Activated CD4-positive, alpha-beta T cell treated with anti-CD3 and anti-CD28 coated beads for 48 hours (primary cell): ENCODE measurements at regions not wholly inside any gene's neighbourhood (a gene's known extent, or its start where the extent isn't known, plus 50 kb on each side); places are given as distances from the start of the nearest gene placed in this dataset.
"Not testable (repeated sequence)": the region's sequence is repeated elsewhere in the genome, so short reads cannot be mapped to it uniquely, and the experiment has no call there.

ENCODE experiments used
- DNase-seq: peaks from one replicate; pipeline ENCODE4 v3.0.0-alpha.2; 2020

DNA sequence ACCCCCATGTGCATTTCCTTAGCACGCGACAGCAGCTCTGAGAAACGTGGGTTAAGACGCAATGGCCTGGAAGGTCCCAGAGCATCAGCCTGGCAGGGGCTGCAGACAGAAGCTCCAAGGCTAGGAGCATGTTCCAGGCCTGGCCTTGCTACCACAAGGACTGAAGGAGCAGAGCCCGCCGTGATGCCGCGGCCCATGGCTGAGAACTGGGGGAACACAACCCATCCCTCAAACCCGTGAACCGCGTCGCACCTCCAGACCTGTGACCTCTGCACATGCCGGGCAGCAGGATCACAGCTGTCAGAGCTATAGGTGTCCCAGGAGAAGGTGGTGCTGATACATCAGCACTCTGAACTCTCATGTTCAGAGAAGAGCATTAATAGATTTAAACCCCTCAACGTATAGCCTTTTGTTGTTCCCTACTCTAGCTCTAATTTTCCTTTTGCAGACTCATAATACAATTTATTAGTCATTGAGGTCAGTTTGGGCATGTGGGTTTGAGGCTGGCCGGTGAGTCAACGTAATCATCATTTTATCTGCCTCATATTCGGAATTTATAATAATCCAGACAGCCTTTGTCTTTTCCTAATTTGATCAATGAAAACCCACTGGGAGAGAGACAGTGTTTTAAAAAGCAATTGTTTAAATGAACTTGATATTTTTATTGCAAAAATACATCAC lies 222.5 kb upstream of the TCERG1L start:
- no peak for DNase-seq

DNA sequence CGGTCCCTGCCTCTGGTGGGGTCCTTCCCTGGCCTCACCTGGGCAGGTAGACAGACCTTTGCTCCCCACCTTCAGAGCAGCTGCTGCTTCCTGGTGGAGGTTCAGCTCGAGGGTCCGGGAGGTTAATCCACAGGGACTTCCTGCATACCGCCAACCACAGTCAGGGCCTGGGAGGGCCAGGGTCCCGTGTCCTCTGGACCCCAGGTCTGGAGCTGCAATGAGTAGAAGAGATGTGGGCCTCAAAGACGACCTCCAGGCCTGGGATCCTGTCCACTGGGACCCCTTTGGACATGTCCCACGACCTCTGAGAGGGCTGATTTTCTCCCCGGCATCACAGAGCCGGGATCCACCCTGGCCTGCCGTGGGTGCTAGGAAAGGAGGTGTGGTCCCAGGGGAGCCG lies 223.3 kb upstream of the TCERG1L start:
- no peak for DNase-seq

DNA sequence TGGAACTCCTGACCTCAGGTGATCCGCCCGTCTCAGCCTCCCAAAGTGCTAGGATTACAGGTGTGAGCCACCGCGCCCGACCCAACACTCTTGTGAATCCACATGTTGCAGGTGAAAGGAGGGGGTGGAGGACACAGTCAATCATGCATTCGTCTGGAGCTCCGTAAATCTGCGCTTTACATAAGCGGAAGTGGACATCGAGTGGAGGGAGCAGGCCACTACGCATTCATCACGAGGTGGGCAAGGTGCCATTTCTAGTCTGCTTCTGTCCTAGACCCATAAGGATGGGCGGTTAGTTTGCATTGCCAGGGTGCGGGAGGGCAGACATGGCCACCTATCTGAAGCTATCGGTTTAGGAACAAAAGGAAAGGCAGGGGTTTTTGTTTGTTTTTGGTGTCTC lies 225.2 kb upstream of the TCERG1L start:
- no peak for DNase-seq

DNA sequence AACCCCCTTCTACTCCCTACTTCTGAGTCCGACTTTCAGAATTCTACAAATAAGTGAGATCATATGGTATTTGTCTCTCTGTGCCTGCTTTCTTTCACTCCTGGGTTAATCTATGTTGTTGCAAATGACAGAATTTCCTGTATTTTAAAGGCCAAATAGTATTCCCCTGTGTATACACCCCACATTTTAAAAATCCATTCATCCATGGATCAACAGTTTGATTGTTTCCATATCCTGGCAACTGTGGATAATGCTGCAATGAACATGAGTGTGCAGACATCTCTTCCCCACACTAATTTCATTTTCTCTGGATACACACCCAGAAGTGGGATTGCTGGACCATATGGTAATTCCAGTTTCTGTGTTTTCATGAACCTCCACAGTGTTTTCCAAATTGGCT lies 225.8 kb upstream of the TCERG1L start:
- DNase-seq, result no peak

DNA sequence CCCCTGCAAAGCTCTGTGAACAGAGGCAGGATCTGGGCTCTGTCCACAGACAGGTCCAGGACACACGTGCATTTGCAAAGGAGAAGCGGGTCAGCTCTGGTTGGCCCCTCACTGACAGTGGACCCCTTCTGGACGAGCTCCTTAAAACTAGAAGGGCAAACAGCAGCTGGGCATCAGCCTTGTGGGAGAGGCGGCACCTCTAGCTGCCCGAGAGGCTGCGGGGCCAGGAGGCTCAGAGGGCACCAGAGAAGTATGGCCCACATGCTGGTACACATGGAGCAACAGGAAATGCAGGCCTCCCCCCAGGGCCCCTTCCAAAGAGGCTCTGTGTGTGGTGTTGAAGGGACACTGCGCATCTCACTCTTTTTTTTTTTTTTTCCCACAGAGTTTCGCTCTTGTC lies 233.0 kb upstream of the TCERG1L start:
- no peak for DNase-seq

DNA sequence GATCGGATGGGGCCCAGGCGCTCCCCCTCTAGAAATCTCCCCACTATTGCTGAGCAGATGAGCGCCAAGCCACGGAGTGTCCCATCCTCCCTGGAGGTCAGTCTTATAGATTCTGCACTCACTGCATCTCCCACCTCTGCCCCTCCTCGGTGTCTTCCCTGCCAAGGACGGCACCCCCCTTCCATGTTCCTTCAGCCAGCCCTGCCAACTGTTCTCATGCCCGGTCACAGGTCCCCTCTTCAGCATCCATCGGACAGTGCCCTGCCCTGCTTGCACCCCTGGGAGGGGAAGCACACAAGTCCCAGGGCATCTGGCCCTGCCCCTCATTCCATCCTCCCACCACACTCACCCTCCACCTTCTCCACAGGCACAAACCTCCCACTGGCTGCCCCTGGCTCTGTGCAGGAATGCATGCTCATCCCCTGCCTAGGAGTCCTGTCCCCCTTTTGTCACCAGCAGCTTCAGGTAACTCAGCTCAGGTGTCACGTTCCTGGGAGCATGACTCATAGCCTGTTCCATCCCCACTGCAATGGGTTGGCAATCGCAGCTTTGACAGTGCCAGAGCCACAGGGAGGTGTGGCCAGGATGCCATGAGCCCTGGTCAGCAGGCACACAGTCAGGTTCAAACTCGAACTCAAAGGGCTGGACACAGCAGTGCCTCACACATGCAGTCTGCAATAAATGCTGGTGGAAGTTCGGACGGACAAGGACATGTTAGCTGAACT lies 234.7 kb upstream of the TCERG1L start:
- no peak for DNase-seq

DNA sequence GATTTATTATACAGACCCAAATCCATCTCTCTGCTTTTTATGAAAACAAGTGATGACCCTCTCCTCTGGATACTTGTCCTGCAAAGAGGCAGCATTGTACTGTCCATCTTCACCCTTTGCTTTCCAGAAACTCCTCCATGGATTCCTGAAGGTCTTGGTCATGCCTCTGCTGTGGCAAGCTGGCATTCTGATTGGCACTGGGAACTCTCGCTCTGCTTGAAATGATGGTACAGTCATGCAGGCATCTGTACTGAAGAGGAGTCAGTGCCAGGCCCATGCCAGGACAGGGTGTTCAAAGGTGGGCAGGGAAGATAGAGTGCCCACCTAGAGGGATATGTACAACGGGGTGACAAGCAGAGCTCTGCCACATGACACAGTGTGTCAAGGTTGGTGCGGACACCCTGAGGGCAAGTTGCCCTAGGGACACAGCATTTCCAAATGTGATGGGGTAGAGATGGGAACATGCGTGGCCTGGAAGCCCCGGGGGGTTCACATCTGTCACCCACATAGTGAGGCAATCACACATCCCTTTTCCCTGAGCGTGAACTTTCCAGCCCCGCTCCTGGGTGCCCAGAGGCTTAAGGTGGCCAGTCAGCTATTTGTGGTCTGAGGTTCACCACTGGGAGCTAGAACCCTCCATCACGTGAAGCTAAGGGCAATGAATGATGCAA lies 235.7 kb upstream of the TCERG1L start:
- DNase-seq, result no peak

DNA sequence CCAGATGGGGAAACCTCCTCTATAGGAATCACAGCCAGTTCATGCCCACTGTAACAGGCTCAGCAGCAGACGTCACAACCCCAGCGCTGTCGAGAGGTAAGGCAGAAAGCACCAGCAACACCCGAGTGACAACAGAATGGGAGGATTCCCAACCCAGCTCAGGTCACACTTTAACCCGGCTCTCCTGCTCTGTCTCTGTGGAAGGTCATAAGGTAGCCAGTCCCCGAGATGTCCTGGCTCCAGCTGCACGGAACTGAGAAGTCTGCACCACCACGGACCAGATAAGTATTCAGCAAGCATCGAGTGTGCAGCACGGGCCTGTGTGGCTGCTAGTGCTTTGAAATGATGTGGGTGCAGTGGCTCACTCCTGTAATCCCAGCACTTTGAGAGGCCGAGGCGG lies 236.7 kb upstream of the TCERG1L start:
- no peak for DNase-seq

DNA sequence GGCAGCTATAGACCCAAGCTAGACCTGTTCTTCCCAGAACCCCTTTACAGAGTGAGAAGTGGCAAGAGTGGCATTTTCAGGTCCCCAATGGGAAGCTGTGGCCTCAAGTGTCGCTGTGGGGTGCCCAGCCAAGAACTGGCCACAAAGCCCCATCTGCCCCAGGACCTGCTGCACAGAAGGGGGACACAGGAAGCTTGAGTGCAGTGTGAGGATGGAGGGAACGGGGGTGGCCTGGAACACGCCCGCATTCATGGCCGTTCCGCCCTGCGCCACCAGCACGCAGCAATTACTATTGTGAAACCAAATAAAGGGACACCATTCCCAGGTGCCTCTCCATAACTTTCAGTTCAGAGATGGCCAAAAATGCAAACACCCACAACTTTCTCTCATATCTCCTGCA lies 237.6 kb upstream of the TCERG1L start:
- DNase-seq, result no peak

DNA sequence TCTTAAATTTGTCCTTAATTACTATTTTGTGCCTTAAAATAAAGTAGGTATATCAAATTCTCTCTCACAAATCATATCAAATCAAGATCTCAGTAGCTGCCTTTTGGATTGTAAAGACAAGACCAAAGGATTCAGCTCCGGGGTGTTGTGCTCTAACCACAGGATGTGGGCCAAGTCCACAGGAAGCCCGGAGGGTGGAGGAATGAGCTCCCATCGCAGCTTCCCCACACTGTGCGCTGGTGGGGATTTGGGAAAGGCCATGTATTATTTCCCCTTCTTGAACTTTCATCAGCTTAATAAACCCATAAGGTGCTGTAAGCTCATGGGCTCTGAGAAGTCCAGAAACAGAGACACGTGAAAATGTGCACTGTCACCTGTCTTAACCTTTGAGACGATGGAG lies 241.6 kb upstream of the TCERG1L start:
- no peak for DNase-seq

DNA sequence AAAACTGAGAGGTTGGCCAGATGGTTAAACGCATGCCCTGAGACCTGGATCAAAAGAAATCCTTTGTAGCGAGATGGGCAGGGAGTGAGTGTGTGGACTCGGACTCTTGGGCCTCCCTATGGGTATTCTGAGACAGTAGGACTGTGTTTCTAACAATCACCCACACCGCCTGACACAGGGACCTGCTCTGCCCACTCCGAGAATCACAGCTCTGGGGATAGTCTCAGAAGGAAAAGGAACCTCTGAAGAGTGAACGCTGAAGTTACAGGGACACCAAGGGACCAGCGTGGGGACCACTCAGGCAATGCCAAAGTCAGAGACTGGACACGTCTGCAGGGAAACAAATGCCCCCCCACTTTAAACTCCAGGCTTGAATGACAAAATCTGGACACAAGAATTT lies 242.1 kb upstream of the TCERG1L start:
- DNase-seq, result no peak

DNA sequence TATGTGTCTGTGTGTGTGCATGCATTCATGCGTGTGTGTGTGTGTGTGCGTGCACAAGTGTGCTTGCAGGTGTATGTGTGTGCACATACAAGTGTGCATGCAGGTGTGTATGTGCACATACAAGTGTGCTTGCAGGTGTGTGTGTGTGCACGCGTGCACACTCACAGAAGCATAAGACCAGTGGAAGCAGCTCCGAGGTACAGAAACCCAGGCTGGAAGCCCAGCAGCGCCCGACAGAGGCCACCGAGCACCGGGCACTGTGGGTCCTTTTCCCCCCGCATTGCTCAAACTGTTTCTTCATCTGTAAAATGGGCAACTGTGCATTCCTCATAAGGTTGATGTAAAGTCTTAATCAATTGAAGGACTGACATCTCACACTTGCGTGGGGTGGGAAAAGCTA lies 243.3 kb upstream of the TCERG1L start:
- DNase-seq, result no peak

DNA sequence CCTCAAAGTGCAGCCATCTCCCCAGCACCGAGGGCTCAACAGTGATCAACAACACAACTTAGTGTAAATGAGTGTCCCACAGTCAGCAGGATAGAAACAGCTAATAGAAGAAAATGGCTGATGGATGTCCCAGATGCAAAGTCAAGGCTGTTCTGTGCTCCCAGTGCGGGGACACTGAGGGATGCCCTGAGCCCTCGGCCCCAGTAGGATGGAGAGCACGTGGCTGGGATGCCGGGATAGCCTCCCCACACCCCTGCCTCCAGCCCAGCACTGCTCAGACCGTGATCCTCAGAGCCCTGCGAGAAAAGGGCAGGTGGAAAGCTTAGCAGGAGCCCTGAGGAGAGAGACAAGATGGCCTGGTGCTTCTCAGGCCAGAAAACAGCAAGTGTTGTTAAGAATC lies 243.9 kb upstream of the TCERG1L start:
- no peak for DNase-seq

DNA sequence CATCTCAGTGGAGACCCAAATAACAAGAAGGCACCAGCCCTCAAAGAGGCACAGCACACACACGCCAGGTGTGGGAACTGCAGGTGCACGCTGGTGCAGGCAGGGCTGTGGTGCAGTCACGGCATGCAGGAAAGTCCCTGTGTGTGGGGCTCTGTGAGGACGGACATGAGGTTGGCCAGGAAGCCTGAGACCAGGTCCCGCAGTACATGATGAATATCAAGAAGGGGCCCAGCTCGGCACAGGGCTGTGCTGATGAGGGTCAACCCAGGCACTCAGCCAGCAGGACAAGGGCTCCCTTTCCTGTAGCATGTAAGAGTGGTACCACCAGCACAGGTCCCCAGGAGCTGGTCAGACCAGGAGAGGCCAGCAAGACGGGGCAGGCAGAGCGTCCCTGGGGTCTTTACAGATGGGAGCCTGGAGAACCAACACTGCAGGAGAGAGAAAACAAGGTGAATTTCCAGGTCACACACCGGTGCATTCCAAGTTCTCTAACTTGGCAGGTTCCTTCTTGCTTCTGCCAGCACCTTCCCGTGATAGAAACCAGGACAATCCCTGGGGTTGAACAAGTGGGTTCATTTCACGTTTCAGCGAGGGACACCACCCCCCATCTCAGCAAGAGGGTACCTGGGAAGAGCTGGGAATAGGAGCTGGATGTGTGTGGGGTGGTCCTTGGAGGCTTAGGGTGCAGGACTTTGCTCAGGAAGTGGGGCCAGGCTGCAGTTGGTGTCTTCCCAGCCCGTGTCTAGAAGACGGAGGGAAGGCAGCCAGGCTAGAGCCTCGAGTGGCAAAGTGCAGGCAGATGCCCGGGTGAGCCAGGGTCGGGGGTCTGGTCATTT lies 244.8 kb upstream of the TCERG1L start:
- DNase-seq, result no peak

DNA sequence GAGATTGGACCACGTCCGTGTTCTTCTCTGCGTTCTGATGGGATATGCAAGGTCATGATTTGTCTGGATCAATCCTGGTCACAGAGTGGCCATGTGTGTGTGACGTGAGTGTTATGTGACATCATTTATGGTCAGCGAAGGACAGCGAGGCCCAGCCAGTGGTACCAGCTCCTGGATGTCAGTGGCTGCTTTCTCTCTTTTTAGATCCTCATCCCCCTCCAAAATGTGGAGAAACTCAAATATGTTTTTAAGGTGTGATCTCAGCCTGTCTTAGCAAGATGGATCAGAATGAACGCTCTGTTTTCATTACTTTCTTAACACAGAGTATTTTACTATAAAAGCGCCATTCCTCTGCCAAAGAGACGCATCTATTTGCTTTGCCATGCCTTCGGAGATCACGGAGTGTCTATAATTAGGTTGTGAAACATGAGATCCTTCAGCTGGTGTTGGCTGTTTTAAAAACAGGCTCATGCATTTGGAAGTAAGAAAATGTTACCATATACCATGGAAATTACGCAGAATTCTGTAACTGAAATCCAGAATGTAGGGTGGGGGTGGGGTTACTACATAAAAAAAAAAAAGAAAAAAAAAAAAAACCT lies 245.5 kb upstream of the TCERG1L start:
- no peak for DNase-seq

DNA sequence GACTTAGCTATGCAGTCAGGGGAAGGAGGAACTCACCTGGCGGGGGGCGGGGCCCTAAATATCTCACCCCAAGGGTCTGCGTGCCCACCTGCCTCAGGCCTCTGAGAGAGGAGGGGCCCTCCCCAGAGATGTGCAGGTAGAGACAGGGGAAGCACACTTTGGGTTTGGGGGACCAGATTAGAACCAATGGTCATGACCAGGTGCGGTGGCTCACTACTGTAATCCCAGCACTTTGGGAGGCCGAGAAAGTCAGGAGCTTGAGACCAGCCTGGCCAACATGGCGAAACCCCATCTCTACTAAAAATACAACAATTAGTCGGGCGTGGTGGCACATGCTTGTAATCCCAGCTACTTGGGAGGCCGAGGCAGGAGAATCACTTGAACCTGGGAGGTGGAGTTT lies 246.4 kb upstream of the TCERG1L start:
- DNase-seq, result not testable (repeated sequence)

DNA sequence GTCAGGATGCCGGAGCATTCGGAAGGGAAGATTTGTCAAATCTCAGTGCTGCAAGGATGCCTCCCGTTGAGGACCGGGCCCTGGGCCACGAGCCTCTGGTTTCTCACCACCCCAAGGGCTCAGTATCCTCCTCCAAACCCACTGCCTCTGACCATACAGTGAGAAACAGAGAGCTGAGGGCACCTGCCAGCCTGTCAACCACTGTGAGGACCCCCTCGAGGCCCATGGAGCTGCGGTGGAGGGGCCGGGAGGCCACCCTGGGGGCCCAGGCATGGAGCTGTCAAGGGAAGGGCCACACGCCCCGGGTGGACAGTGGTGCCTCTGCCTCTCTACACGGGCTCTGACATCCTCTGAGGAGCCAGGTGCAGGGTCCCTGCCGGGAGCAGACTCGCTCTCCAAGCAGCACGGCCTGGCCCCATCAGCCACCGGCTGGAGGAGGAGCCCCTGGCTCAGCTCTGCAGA lies 248.0 kb upstream of the TCERG1L start:
- DNase-seq, result no peak

DNA sequence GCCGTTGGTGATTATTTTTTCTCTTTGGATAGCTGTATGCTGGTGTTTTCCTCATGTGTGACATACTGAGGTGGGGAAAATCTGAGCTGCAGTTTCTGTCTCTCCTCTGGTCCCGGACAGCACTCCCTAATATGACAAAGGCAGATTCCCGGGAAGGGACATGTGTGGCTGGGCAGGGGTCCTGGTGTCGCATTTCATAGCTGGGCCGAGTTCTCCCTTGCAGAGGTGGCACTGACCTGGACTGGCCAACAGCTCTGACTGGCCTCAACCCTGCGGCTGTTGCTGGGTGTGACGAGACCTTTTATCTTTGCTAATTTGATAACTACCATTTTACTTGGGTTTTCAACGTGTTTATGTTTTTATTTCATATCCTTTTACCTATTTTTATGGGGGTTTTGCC lies 248.6 kb upstream of the TCERG1L start:
- DNase-seq, result no peak

DNA sequence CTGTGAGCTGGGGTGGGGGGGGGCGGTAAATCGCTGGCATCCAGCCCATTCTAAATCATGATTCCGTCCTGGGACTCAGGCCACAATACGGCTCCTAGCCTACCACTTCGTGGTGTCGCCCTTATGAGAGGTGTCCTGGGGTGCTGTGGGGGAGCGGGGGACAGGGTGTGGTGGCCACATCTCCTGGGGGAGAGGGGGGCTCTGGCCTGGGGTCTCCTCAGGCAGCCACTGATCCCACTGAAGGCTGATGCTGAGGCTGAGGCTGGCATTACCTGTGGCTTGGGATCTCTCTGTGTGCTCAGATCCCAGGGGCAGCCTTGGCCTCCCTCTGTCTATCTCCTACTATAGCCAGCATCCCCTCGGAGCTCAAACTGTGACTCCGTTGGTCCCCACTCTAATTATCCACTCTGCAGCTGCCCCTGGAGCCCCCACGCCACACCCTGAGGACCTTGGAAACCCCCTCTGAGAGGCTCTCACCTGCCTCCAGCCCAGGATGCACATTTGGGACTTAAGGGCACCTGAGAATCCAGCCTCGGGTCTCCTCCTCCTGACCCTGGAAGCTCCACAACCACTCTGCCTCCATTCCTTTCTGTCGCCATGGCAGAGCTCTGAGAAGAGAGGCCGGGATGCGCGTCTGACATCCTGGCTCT lies 249.3 kb upstream of the TCERG1L start:
- DNase-seq, result no peak

DNA sequence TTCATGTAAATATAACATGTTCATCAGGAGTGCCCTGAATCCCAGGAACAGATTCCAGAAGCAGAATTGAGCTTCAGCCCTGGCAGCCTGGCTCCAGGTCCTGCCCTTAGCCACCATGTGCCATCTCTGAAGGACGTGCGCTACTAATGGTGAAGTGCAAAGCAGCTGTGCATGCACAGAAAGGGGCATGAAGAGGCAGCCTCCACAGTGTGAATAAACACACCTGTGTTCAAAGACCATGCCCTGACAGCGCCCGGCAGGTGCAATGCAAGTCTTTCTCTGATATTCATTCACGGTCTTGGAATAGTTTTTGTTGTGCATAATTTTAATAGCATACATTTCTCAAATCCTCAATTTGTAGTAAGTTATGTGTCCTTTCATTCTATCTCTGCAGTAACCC lies 250.4 kb upstream of the TCERG1L start:
- no peak for DNase-seq

DNA sequence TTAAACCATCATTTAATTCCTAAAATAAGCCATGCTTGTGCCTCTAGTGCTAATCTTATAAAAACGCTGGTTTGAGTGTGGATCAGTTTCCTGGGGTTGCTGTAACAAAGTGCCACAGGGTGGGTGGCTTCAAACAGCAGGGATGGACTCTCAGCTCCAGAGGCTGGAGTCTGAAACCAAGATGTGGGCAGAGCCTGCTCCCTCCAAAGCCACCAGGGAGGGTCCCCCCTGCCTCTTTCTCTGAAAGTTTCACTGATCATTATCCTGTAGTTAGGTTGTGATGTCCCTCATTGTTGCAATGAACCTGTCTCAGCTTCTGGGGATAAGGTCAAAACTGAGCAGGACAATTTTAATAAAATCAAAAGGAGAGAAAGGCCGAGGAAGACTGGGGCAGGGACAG lies 251.9 kb upstream of the TCERG1L start:
- no peak for DNase-seq
